Activated CD4-positive, alpha-beta T cell treated with anti-CD3 and anti-CD28 coated beads for 36 hours (primary cell): ENCODE measurements at regions not wholly inside any gene's neighbourhood (a gene's known extent, or its start where the extent isn't known, plus 50 kb on each side); places are given as distances from the start of the nearest gene placed in this dataset.

Experiments
- ATAC-seq: fragments of 200-7000 bp; cut with Tn5 transposase; one replicate; pipeline ENCODE4 v1.10.0; 2021; ENCODE audit warnings: mild to moderate bottlenecking, moderate library complexity
- CTCF ChIA-PET: fragments of 350-600 bp; sonication (Branson Sonifier 250); formaldehyde crosslinking; loops from one replicate; lab custom pipeline; 2021; ENCODE audit warnings: antibody characterized with exemption; lab: Charles Lee
- POLR2A ChIA-PET: fragments of 350-600 bp; sonication (Branson Sonifier 250); formaldehyde crosslinking; loops from one replicate; lab custom pipeline; 2021; ENCODE audit warnings: antibody characterized with exemption, inconsistent platforms; lab: Charles Lee
- DNase-seq: peaks from one replicate; pipeline ENCODE4 v3.0.0-alpha.2; 2020
- H3K27ac Mint-ChIP-seq: one replicate; pipeline ENCODE4 v1.8.0; 2021; ENCODE audit warnings: mixed read lengths
- H3K27me3 Mint-ChIP-seq: one replicate; pipeline ENCODE4 v1.8.0; 2021; ENCODE audit warnings: mixed read lengths
- H3K36me3 Mint-ChIP-seq: one replicate; pipeline ENCODE4 v1.8.0; 2021; ENCODE audit warnings: low read depth, mixed read lengths
- H3K4me1 Mint-ChIP-seq: one replicate; pipeline ENCODE4 v1.8.0; 2021; ENCODE audit warnings: mixed read lengths
- H3K4me3 Mint-ChIP-seq: one replicate; pipeline ENCODE4 v1.8.0; 2021; ENCODE audit warnings: mild to moderate bottlenecking, moderate library complexity, mixed read lengths
- H3K9me3 Mint-ChIP-seq: one replicate; pipeline ENCODE4 v1.8.0; 2021; ENCODE audit warnings: low read depth, mixed read lengths
- intact Hi-C, 2 experiments: fragments of 100-400 bp; cut with DNase I in 1 of 2; cut with micrococcal nuclease in 1 of 2; formaldehyde crosslinking; loops; one replicate each; pipeline versions ENCODE4 v1.14.2 to v1.15.1; 2022 to 2024; cut with DNase I, micrococcal nuclease

- Mint-ChIP-seq H3K4me3 (no peak overlapping the region), H3K4me1 (no peaks in the 10 kb centered on the region), H3K36me3 (no peaks in the 10 kb centered on the region), H3K9me3 (no peaks in the 10 kb centered on the region), H3K27me3 (peaks cover 2% of the 10 kb centered on the region), H3K27ac (no peak overlapping the region)
- POLR2A ChIA-PET, result no interaction called here
- intact Hi-C loops, result no loop called here
- ATAC-seq (no peak), DNase-seq (no peak)
- CTCF ChIA-PET, result no interaction called here
These were observed 121.1 kb downstream of the DDX1 start for GRCh38 chr2:15712551-15713342.

- POLR2A ChIA-PET, result no interaction called here
- H3K4me3 Mint-ChIP-seq, result no peak overlapping the region
- CTCF ChIA-PET, result no interaction called here
- H3K9me3 Mint-ChIP-seq, result no peaks in the 10 kb centered on the region
- H3K36me3 Mint-ChIP-seq, result no peaks in the 10 kb centered on the region
- ATAC-seq (no peak), DNase-seq (no peak)
- peaks cover 2% of the 10 kb centered on the region for H3K27me3 Mint-ChIP-seq
- intact Hi-C loops, result no loop called here
- no peaks in the 10 kb centered on the region for H3K4me1 Mint-ChIP-seq
- no peak overlapping the region for H3K27ac Mint-ChIP-seq
These were observed 121.8 kb downstream of the DDX1 start for GRCh38 chr2:15713475-15713874.

GRCh38 chr2:15714002-15714401, 122.3 kb downstream of the DDX1 start:
- Mint-ChIP-seq H3K36me3 (no peaks in the 10 kb centered on the region), H3K4me1 (no peaks in the 10 kb centered on the region), H3K9me3 (no peaks in the 10 kb centered on the region), H3K4me3 (no peak overlapping the region), H3K27ac (no peak overlapping the region), H3K27me3 (peaks cover 2% of the 10 kb centered on the region)
- intact Hi-C loops, result no loop called here
- CTCF ChIA-PET, result interaction anchor here (0.6 kb wide), 1 partner anchor 82 kb away, joined by 3 read pairs; no protein-coding TSS in a partner anchor
- no peak for ATAC-seq
- DNase-seq, result no peak
- POLR2A ChIA-PET, result no interaction called here

- Mint-ChIP-seq H3K27me3 (peaks cover 2% of the 10 kb centered on the region), H3K4me3 (no peak overlapping the region), H3K4me1 (no peaks in the 10 kb centered on the region), H3K27ac (no peak overlapping the region), H3K36me3 (no peaks in the 10 kb centered on the region), H3K9me3 (no peaks in the 10 kb centered on the region)
- DNase-seq (no peak), ATAC-seq (no peak)
- ChIA-PET POLR2A (no interaction called here), CTCF (interaction anchor here (0.6 kb wide), 1 partner anchor 82 kb away, joined by 3 read pairs; no protein-coding TSS in a partner anchor)
- intact Hi-C loops, result no loop called here
These were observed 122.9 kb downstream of the DDX1 start for GRCh38 chr2:15714609-15715008.

GRCh38 chr2:15715596-15715995, 123.9 kb downstream of the DDX1 start:
- no peak overlapping the region for H3K27ac Mint-ChIP-seq
- ChIA-PET CTCF (no interaction called here), POLR2A (no interaction called here)
- H3K36me3 Mint-ChIP-seq, result no peaks in the 10 kb centered on the region
- no peaks in the 10 kb centered on the region for H3K9me3 Mint-ChIP-seq
- intact Hi-C loops, result no loop called here
- H3K27me3 Mint-ChIP-seq, result peaks cover 2% of the 10 kb centered on the region
- ATAC-seq (no peak), DNase-seq (no peak)
- H3K4me1 Mint-ChIP-seq, result no peaks in the 10 kb centered on the region
- no peak overlapping the region for H3K4me3 Mint-ChIP-seq

- H3K36me3 Mint-ChIP-seq, result no peaks in the 10 kb centered on the region
- no peaks in the 10 kb centered on the region for H3K4me1 Mint-ChIP-seq
- DNase-seq (no peak), ATAC-seq (no peak)
- no peak overlapping the region for H3K4me3 Mint-ChIP-seq
- H3K27ac Mint-ChIP-seq, result no peak overlapping the region
- H3K9me3 Mint-ChIP-seq, result no peaks in the 10 kb centered on the region
- CTCF ChIA-PET, result no interaction called here
- H3K27me3 Mint-ChIP-seq, result no peaks in the 10 kb centered on the region
- intact Hi-C loops, result no loop called here
- POLR2A ChIA-PET, result no interaction called here
These were observed 126.7 kb downstream of the DDX1 start for GRCh38 chr2:15718103-15718943.

- H3K4me3 Mint-ChIP-seq, result no peak overlapping the region
- no peak overlapping the region for H3K27ac Mint-ChIP-seq
- DNase-seq, result no peak
- POLR2A ChIA-PET, result interaction anchor here (0.6 kb wide), 1 partner anchor 912 kb away, joined by 3 read pairs; no protein-coding TSS in a partner anchor
- no peaks in the 10 kb centered on the region for H3K4me1 Mint-ChIP-seq
- no peaks in the 10 kb centered on the region for H3K36me3 Mint-ChIP-seq
- CTCF ChIA-PET, result no interaction called here
- intact Hi-C loops, result no loop called here
- ATAC-seq, result no peak
- no peaks in the 10 kb centered on the region for H3K27me3 Mint-ChIP-seq
- no peaks in the 10 kb centered on the region for H3K9me3 Mint-ChIP-seq
These were observed 127.3 kb downstream of the DDX1 start for GRCh38 chr2:15718944-15719323.

GRCh38 chr2:15719566-15720313, 128.1 kb downstream of the DDX1 start:
- intact Hi-C loops, result no loop called here
- no peaks in the 10 kb centered on the region for H3K9me3 Mint-ChIP-seq
- H3K4me3 Mint-ChIP-seq, result no peak overlapping the region
- POLR2A ChIA-PET, result interaction anchor here (0.6 kb wide), 1 partner anchor 912 kb away, joined by 3 read pairs; no protein-coding TSS in a partner anchor
- CTCF ChIA-PET, result no interaction called here
- no peak for ATAC-seq
- no peaks in the 10 kb centered on the region for H3K36me3 Mint-ChIP-seq
- H3K4me1 Mint-ChIP-seq, result no peaks in the 10 kb centered on the region
- H3K27me3 Mint-ChIP-seq, result no peaks in the 10 kb centered on the region
- no peak for DNase-seq
- H3K27ac Mint-ChIP-seq, result no peak overlapping the region

GRCh38 chr2:15720561-15721307, 129.1 kb downstream of the DDX1 start:
- ChIA-PET POLR2A (no interaction called here), CTCF (no interaction called here)
- ATAC-seq, result no peak
- H3K27me3 Mint-ChIP-seq, result no peaks in the 10 kb centered on the region
- H3K36me3 Mint-ChIP-seq, result no peaks in the 10 kb centered on the region
- no peaks in the 10 kb centered on the region for H3K9me3 Mint-ChIP-seq
- H3K4me3 Mint-ChIP-seq, result no peak overlapping the region
- no peaks in the 10 kb centered on the region for H3K4me1 Mint-ChIP-seq
- intact Hi-C loops, result no loop called here
- H3K27ac Mint-ChIP-seq, result no peak overlapping the region
- no peak for DNase-seq

GRCh38 chr2:15721411-15722067, 129.9 kb downstream of the DDX1 start:
- Mint-ChIP-seq H3K36me3 (no peaks in the 10 kb centered on the region), H3K4me3 (no peak overlapping the region), H3K9me3 (no peaks in the 10 kb centered on the region), H3K4me1 (no peaks in the 10 kb centered on the region), H3K27ac (no peak overlapping the region), H3K27me3 (no peaks in the 10 kb centered on the region)
- ATAC-seq (no peak), DNase-seq (no peak)
- intact Hi-C loops, result no loop called here
- ChIA-PET POLR2A (no interaction called here), CTCF (no interaction called here)
